ENCODE measurements at regions not wholly inside any gene's neighbourhood (a gene's known extent, or its start where the extent isn't known, plus 50 kb on each side); places are given as distances from the start of the nearest gene placed in this dataset.

DNA sequence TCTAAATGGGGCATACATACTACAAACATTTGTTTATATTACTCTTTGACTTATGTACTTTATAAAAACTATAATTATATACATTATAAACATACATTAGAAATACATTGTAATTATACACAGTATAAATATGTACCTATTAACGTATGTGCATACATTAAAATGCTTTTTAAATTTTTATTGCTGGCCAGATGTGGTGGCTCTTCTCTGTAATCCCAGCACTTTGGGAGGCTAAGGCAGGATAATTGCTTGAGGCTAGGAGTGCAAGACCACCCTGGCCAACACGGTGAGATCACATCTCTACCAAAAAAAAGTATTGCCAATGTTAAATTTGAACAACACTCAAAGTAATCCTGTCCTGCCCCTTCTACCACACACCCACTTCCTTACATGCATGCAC, 1037.0 kb downstream of the GRM8 start:
- TF ChIP-seq POLR2A (IDR thresholded peaks at IDR 0.05; ENCODE audit: low read depth, low read length), result no peak
- FAIRE-seq (no peak), DNase-seq (ENCODE audit: insufficient read length, low spot score) (no peak)

DNA sequence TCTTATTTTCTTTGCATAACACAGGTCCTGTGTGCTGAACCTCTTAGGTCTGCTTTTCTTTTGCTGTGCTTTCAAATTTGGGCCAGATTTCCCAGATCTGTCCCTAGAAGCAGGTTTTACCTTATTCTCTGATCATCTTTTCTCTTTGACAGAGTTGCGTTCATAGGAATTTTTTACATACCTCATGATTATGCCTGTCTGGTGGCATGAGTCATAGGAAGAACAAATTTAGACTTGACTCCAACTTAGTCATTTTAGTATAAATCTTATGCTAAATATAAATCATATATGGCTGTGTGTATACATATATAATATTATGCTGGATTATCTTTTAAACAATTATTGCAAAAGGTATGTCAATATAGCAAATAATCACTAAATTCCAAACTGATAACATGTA, 1038.9 kb downstream of the GRM8 start:
- DNase-seq (ENCODE audit: insufficient read length, low spot score), result no peak
- FAIRE-seq, result no peak
- no peak for TF ChIP-seq POLR2A (IDR thresholded peaks at IDR 0.05; ENCODE audit: low read depth, low read length)

DNA sequence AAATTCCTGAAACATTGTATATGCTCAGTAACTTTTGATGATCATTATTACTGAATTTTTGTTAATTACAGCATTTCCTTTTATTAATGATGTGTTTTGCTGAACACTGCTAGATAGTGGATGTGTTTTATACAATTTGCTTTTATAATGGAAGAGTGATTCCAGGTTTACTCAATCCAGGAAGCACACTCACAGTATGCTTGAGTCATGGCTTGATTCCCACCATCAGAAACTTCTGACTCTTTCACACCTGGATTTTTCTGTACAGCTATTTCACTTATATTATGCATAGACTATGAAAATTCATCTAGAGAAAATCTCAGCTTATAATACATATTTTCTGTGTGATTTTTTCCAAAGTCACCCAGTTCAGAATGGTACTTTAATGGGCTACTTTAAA, 1040.9 kb downstream of the GRM8 start:
- no peak for FAIRE-seq
- TF ChIP-seq POLR2A (IDR thresholded peaks at IDR 0.05; ENCODE audit: low read depth, low read length), result no peak
- DNase-seq (ENCODE audit: insufficient read length, low spot score), result no peak

DNA sequence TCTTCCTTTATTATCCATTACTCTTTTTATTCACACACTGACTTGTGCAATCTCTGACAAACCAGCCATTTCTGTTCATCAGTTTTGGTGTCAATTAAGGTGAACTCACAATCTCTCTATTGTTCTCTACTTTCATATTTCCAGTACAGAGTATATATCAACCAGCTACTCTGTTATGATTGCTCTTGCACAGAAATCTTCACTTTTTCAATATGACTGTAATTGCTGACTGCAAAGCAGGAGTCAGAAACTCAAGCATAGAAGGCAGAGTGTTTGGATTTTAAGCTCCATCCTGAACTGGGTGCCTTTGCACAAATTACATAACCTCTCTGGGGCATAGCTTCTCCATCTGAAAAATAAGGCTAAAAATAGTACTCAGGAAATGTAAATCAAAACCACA, 1042.0 kb downstream of the GRM8 start:
- FAIRE-seq, result no peak
- DNase-seq (ENCODE audit: insufficient read length, low spot score), result no peak
- no peak for TF ChIP-seq POLR2A (IDR thresholded peaks at IDR 0.05; ENCODE audit: low read depth, low read length)

GRCh38 chr7:126203185-126203584, 1049.6 kb downstream of the GRM8 start:
- FAIRE-seq (no peak), DNase-seq (ENCODE audit: insufficient read length, low spot score) (no peak)
- no peak for TF ChIP-seq POLR2A (IDR thresholded peaks at IDR 0.05; ENCODE audit: low read depth, low read length)

- TF ChIP-seq POLR2A (IDR thresholded peaks at IDR 0.05; ENCODE audit: low read depth, low read length), result no peak
- DNase-seq (ENCODE audit: insufficient read length, low spot score) (no peak), FAIRE-seq (no peak)
Measured at GRCh38 chr7:126202177-126202576, 1050.6 kb downstream of the GRM8 start.

GRCh38 chr7:126185959-126186580, 1066.7 kb downstream of the GRM8 start:
- FAIRE-seq, result peak; percentile 88
- TF ChIP-seq POLR2A (IDR thresholded peaks at IDR 0.05; ENCODE audit: low read depth, low read length), result no peak
- no peak for DNase-seq (ENCODE audit: insufficient read length, low spot score)

DNA sequence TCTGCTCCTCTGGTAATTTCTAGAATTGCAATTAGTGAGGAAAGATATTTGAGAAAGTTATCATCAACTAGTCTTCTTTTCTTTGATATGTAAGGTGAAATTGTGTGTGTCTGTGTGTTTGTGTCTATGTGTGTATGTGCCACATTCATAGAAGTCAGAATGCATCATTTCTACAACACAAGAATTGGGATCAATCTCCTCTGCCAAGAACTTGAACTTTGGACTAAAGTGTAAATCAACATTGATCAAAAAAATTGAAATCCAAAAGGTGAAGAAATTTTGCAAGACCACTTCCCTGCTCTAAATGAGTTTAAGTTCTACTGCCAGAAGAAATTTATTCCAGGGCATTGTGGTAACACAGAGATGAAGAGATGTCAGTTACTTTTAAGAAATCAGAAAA, 1072.8 kb downstream of the GRM8 start:
- no peak for TF ChIP-seq POLR2A (IDR thresholded peaks at IDR 0.05; ENCODE audit: low read depth, low read length)
- FAIRE-seq (no peak), DNase-seq (ENCODE audit: insufficient read length, low spot score) (no peak)

- DNase-seq (ENCODE audit: insufficient read length, low spot score) (no peak), FAIRE-seq (no peak)
- TF ChIP-seq POLR2A (IDR thresholded peaks at IDR 0.05; ENCODE audit: low read depth, low read length), result no peak
Measured at GRCh38 chr7:126178865-126179264, 1073.9 kb downstream of the GRM8 start.

DNA sequence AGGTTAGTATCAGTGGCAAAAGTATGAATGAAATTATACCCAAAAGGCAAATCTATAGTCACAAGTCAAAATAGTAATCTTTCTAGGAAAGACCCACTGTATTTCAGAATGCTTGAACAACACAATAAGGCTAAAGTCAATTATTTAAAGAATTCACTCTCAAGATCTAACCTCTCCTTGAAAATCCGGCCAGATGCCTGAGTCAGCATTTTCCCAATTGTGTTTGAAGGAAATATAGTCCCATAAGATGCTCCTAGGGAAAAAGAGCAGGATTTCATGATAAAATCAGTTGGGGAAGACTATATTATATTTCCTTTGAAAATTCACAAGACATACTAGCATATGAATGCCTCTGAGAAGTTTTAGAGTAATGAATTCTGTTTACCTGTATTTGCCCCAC, 1075.0 kb downstream of the GRM8 start:
- FAIRE-seq, result no peak
- no peak for TF ChIP-seq POLR2A (IDR thresholded peaks at IDR 0.05; ENCODE audit: low read depth, low read length)
- DNase-seq (ENCODE audit: insufficient read length, low spot score), result no peak

- no peak for TF ChIP-seq POLR2A (IDR thresholded peaks at IDR 0.05; ENCODE audit: low read depth, low read length)
- no peak for FAIRE-seq
- no peak for DNase-seq (ENCODE audit: insufficient read length, low spot score)
Measured at GRCh38 chr7:126166645-126167044, 1086.1 kb downstream of the GRM8 start.

DNA sequence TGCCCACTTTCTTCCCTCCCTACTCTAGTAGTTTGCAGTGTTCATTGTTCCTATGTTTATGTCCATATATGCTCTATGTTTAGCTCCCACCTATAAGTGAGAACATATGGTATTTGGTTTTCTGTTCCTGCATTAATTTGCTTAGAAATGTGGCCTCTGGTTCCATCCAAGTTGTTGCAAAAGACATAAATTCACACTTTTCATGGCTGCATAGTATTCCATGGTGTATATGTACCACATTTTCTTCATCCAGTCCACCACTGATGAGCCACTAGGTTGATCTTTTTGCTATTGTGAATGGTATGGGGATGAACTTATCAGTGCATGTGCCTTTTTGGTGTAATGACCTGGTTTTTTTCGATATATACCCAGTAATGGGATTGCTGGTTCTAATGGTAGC, 1089.1 kb downstream of the GRM8 start:
- no peak for FAIRE-seq
- no peak for TF ChIP-seq POLR2A (IDR thresholded peaks at IDR 0.05; ENCODE audit: low read depth, low read length)
- no peak for DNase-seq (ENCODE audit: insufficient read length, low spot score)

DNA sequence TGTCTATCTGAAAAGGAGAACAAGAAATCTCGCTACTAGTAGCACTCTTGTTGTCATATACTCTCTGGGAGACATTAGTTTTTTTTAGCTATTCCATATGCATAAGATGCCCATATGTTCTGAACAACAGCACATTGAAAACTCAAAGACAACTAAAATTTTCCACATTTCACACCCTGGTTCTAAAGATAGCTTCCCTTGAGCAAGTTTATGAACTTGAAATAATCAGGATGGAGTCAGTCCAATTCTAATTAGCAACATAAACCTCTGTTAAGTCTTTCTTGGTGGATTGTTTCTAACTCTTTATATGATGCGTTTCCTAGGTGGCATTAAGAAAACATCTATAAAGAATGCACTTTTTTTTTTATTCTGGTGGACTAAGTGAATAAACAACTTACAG, 1095.3 kb downstream of the GRM8 start:
- FAIRE-seq (no peak), DNase-seq (ENCODE audit: insufficient read length, low spot score) (no peak)
- no peak for TF ChIP-seq POLR2A (IDR thresholded peaks at IDR 0.05; ENCODE audit: low read depth, low read length)

DNA sequence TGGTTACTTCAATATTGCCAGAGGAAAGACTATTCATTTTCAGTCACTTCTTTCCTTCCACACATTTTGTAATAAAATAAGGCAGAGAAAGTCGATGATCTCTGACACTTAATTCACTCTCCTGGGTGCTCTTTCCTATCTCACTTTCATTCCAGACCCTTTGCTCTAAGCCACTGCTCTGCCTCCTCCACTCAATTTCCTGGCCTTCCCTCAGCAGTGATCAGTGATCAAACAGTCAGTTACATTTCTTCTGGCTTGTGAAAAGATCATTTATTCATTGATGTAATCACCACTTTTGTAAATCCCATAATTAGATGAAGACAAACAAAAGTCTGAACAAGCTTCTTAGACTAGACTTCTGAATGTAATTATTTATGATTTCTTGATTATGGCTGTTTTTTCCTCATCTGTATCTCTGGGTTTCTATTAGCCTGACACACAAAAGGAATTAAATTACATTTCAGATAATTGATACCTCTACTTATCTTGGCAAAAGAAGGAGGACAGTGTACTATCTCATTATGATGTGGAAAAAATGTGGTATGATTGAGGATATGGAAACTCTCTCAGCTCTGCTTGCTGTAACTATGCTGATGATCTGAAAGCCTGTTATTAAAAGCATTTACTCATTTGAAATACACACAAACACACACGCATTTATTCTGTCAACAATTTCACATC, 1102.3 kb downstream of the GRM8 start:
- no peak for TF ChIP-seq POLR2A (IDR thresholded peaks at IDR 0.05; ENCODE audit: low read depth, low read length)

DNA sequence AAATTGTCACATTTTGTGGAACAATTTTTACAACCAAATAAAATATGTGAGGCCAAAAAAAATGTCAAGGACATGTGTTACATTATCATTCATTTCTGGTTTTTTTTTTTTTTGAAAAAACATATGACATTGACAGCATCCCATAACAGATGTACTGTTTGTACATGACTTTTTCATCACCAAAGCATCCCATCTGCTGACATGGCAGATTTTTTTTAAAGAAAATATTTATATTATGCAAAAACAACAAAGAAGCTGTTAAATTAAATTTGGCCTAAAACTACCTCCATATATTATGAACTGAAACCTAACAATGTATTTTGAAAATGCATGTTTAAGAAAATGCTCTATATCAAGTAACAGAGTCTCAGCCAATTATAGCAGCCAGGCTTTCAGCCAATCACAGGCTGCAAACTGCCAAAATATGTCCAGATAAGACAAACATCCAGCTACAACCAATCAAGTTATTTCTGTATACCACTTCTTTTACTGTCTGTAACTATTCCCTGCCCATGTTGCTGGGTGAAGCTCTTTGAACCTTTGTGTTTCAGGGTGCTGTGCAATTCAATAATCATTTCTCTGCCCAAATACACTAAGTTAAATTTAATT, 1111.8 kb downstream of the GRM8 start:
- FAIRE-seq, result no peak
- no peak for DNase-seq (ENCODE audit: insufficient read length, low spot score)
- no peak for TF ChIP-seq POLR2A (IDR thresholded peaks at IDR 0.05; ENCODE audit: low read depth, low read length)

More for the DNA sequence above, 1102.3 kb downstream of the GRM8 start:
- no peak for DNase-seq (ENCODE audit: insufficient read length, low spot score)
- FAIRE-seq, result no peak
